GM23338 (cell line): ENCODE measurements at regions not wholly inside any gene's neighbourhood (a gene's known extent, or its start where the extent isn't known, plus 50 kb on each side); places are given as distances from the start of the nearest gene placed in this dataset.

ENCODE experiments used
- ATAC-seq: fragments of 200-7000 bp; cut with Tn5 transposase; 3 replicates; pipeline ENCODE4 v1.9.1; 2020
- DNase-seq: peaks from one replicate; pipeline ENCODE4 v3.0.0-alpha.2; 2015; ENCODE audit warnings: low spot score
- H2AFZ ChIP-seq: fragments of 200-600 bp; sonication (generic); 2 replicates; pipeline ENCODE4 v1.8.0; 2016; ENCODE audit warnings: antibody characterized with exemption, mild to moderate bottlenecking, moderate library complexity
- H3F3A ChIP-seq: fragments of 200-600 bp; sonication (generic); replicated peaks from 2 replicates; pipeline ENCODE4 v1.8.0; 2017; ENCODE audit warnings: antibody characterized with exemption, mixed run types, low read depth
- H3K27ac ChIP-seq: fragments of 200-600 bp; sonication (generic); 2 replicates; pipeline ENCODE4 v1.6.1; 2016; ENCODE audit warnings: low read depth
- H3K27me3 ChIP-seq: fragments of 200-600 bp; sonication (generic); 2 replicates; pipeline ENCODE4 v1.8.0; 2016; ENCODE audit warnings: mild to moderate bottlenecking, mixed run types, moderate library complexity; ENCODE audit not compliant: insufficient read depth
- H3K36me3 ChIP-seq: fragments of 200-600 bp; sonication (generic); 2 replicates; pipeline ENCODE4 v1.8.0; 2016; ENCODE audit warnings: mild to moderate bottlenecking; ENCODE audit not compliant: insufficient read depth
- H3K4me1 ChIP-seq: fragments of 200-600 bp; sonication (generic); 2 replicates; pipeline ENCODE4 v1.8.0; 2016; ENCODE audit warnings: mild to moderate bottlenecking, moderate library complexity; ENCODE audit not compliant: insufficient read depth
- H3K4me2 ChIP-seq: fragments of 200-600 bp; sonication (generic); 2 replicates; pipeline ENCODE4 v1.7.1; 2017; ENCODE audit warnings: mixed run types
- H3K4me3 ChIP-seq: fragments of 200-600 bp; sonication (generic); 2 replicates; pipeline ENCODE4 v1.6.1; 2016; ENCODE audit warnings: mixed run types
- H3K79me2 ChIP-seq: fragments of 200-600 bp; sonication (generic); replicated peaks from 2 replicates; pipeline ENCODE4 v1.8.0; 2017; ENCODE audit warnings: mild to moderate bottlenecking; ENCODE audit not compliant: insufficient read depth
- H3K9me2 ChIP-seq: fragments of 200-600 bp; sonication (generic); 2 replicates; pipeline ENCODE4 v1.8.0; 2017; ENCODE audit not compliant: insufficient read depth
- H4K20me1 ChIP-seq: fragments of 200-600 bp; sonication (generic); replicated peaks from 2 replicates; pipeline ENCODE4 v1.8.0; 2017; ENCODE audit warnings: mild to moderate bottlenecking; ENCODE audit not compliant: insufficient read depth
- H3K27ac Mint-ChIP-seq: 2 replicates; pipeline ENCODE4 v1.8.0; 2020; ENCODE audit warnings: inconsistent platforms, mild to moderate bottlenecking, moderate library complexity, mixed read lengths
- H3K27me3 Mint-ChIP-seq: 3 replicates; pipeline ENCODE4 v1.8.0; 2022; ENCODE audit warnings: low read depth, mild to moderate bottlenecking, moderate library complexity, mixed read lengths, inconsistent platforms; ENCODE audit not compliant: insufficient read depth, poor library complexity
- H3K36me3 Mint-ChIP-seq: 3 replicates; pipeline ENCODE4 v1.8.0; 2021; ENCODE audit warnings: low read depth, mild to moderate bottlenecking, inconsistent platforms, moderate library complexity, mixed read lengths
- H3K4me1 Mint-ChIP-seq: 3 replicates; pipeline ENCODE4 v1.8.0; 2020; ENCODE audit warnings: mild to moderate bottlenecking, inconsistent platforms, mixed read lengths
- H3K4me3 Mint-ChIP-seq: 3 replicates; pipeline ENCODE4 v1.8.0; 2021; ENCODE audit warnings: moderate library complexity, mild to moderate bottlenecking, inconsistent platforms, mixed read lengths
- H3K9me3 Mint-ChIP-seq: 3 replicates; pipeline ENCODE4 v1.8.0; 2020; ENCODE audit warnings: moderate library complexity, mild to moderate bottlenecking, inconsistent platforms, mixed read lengths
- CREB1 ChIP-seq: fragments of 250-450 bp; sonication (Bioruptor Pico); IDR thresholded peaks from 2 replicates; pipeline ENCODE4 v1.5.0; 2020; ENCODE audit warnings: low read depth, mild to moderate bottlenecking, moderate library complexity
- EZH2phosphoT487 ChIP-seq: fragments of 200-600 bp; sonication (generic); IDR thresholded peaks from one replicate; pipeline ENCODE4 v1.8.1; 2018; ENCODE audit warnings: antibody characterized with exemption; ENCODE audit not compliant: unreplicated experiment
- JUNB ChIP-seq: IDR thresholded peaks from one replicate; pipeline ENCODE4 v1.6.1; 2016; ENCODE audit warnings: antibody characterized with exemption; ENCODE audit not compliant: unreplicated experiment
- POLR2AphosphoS5 ChIP-seq: IDR thresholded peaks from 2 replicates; pipeline ENCODE4 v1.6.1; 2016; ENCODE audit warnings: antibody characterized with exemption, low read depth
- STAT1 ChIP-seq: IDR thresholded peaks from one replicate; pipeline ENCODE4 v1.6.1; 2016; ENCODE audit warnings: antibody characterized with exemption; ENCODE audit not compliant: unreplicated experiment
- ZNF114 ChIP-seq: fragments of 250-450 bp; sonication (Bioruptor Pico); IDR thresholded peaks from 2 replicates; pipeline ENCODE4 v1.5.0; 2020; ENCODE audit warnings: mild to moderate bottlenecking, moderate library complexity
- ZNF331 ChIP-seq: fragments of 250-450 bp; sonication (Bioruptor Pico); IDR thresholded peaks from 2 replicates; pipeline ENCODE4 v1.5.0; 2020; ENCODE audit warnings: low read depth, mild to moderate bottlenecking, moderate library complexity
- TF ChIP-seq, protein P1 (sequence below): IDR thresholded peaks from one replicate; pipeline ENCODE4 v1.6.1; 2018; ENCODE audit warnings: antibody characterized with exemption; ENCODE audit not compliant: unreplicated experiment
- TF ChIP-seq, protein P2 (sequence below): IDR thresholded peaks from 2 replicates; pipeline ENCODE4 v1.6.1; 2016; ENCODE audit warnings: antibody characterized with exemption
- TF ChIP-seq, protein P3 (sequence below), 2 experiments: fragments of 200-600 bp in 1 of 2; sonication (generic) in 1 of 2; conservative IDR thresholded peaks; 2 replicates each; pipeline versions ENCODE4 v1.5.1 to v1.6.1; 2016 to 2017; ENCODE audit warnings: antibody characterized with exemption in 2 of 2, low read depth in 2 of 2, mild to moderate bottlenecking in 2 of 2, moderate library complexity in 1 of 2

DNA sequence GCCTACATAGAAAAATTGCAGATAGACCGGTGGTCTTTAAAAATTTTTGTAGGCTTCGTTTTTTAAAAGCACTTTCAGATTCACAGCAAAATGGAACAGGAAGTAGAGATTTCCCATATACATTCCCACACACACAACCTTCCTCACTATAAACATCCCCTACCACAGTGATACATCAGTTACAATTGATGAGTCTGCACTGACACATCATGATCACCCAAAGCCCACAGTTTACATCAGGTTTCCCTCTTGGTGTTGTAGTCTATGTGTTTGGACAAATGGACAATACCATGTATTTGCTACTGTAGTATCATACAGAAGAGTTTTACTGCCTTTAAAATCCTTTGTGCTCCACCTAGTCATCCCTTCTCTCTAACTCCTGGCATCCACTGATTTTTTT is 113.9 kb upstream of the ADAMTS18 start:
- peaks cover 10% of the 10 kb centered on the region for H3K4me1 Mint-ChIP-seq
- H3K27ac Mint-ChIP-seq = no peak overlapping the region
- H3F3A ChIP-seq = no peaks in the 10 kb centered on the region

DNA sequence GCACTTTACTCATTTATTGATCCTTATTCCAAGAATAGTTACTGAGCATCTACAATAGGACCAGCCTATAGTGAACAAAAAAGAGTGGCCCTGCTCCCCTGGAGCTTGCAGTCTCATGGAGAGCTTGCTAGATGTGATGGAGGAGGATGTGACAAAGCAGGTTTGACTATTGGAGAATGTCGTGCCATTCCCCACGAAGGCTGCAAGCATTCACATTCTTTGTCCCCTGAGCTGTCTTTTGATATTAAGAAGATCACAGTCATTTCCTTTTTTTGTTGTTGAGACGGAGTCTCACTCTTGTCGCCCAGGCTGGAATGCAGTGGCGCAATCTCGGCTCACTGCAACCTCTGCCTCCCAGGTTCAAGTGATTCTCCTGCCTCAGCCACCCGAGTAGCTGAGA is 115.0 kb upstream of the ADAMTS18 start:
- Histone ChIP-seq H3K79me2 (no peaks in the 10 kb centered on the region), H4K20me1 (no peaks in the 10 kb centered on the region), H2AFZ (no peak overlapping the region), H3K4me1 (no peaks in the 10 kb centered on the region), H3F3A (no peaks in the 10 kb centered on the region), H3K27me3 (no peaks in the 10 kb centered on the region), H3K27ac (no peak overlapping the region), H3K4me3 (no peak overlapping the region), H3K9me2 (no peaks in the 10 kb centered on the region), H3K36me3 (no peaks in the 10 kb centered on the region), H3K4me2 (no peak overlapping the region)
- no peaks in the 10 kb centered on the region for H3K27me3 Mint-ChIP-seq
- H3K4me3 Mint-ChIP-seq = no peak overlapping the region
- no peak overlapping the region for H3K27ac Mint-ChIP-seq
- H3K9me3 Mint-ChIP-seq = no peaks in the 10 kb centered on the region
- peaks cover 10% of the 10 kb centered on the region for H3K4me1 Mint-ChIP-seq
- DNase-seq = no peak
- ATAC-seq = no peak
- H3K36me3 Mint-ChIP-seq = no peaks in the 10 kb centered on the region
- TF ChIP-seq CREB1 (CRISPR knock-in tag) (no peak), ZNF114 (CRISPR knock-in tag) (no peak), STAT1 (no peak), ZNF331 (CRISPR knock-in tag) (no peak), EZH2phosphoT487 (no peak), JUNB (no peak), POLR2AphosphoS5 (no peak)
- TF ChIP-seq, protein P1, sequence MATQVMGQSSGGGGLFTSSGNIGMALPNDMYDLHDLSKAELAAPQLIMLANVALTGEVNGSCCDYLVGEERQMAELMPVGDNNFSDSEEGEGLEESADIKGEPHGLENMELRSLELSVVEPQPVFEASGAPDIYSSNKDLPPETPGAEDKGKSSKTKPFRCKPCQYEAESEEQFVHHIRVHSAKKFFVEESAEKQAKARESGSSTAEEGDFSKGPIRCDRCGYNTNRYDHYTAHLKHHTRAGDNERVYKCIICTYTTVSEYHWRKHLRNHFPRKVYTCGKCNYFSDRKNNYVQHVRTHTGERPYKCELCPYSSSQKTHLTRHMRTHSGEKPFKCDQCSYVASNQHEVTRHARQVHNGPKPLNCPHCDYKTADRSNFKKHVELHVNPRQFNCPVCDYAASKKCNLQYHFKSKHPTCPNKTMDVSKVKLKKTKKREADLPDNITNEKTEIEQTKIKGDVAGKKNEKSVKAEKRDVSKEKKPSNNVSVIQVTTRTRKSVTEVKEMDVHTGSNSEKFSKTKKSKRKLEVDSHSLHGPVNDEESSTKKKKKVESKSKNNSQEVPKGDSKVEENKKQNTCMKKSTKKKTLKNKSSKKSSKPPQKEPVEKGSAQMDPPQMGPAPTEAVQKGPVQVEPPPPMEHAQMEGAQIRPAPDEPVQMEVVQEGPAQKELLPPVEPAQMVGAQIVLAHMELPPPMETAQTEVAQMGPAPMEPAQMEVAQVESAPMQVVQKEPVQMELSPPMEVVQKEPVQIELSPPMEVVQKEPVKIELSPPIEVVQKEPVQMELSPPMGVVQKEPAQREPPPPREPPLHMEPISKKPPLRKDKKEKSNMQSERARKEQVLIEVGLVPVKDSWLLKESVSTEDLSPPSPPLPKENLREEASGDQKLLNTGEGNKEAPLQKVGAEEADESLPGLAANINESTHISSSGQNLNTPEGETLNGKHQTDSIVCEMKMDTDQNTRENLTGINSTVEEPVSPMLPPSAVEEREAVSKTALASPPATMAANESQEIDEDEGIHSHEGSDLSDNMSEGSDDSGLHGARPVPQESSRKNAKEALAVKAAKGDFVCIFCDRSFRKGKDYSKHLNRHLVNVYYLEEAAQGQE = no peak
- TF ChIP-seq, protein P2, sequence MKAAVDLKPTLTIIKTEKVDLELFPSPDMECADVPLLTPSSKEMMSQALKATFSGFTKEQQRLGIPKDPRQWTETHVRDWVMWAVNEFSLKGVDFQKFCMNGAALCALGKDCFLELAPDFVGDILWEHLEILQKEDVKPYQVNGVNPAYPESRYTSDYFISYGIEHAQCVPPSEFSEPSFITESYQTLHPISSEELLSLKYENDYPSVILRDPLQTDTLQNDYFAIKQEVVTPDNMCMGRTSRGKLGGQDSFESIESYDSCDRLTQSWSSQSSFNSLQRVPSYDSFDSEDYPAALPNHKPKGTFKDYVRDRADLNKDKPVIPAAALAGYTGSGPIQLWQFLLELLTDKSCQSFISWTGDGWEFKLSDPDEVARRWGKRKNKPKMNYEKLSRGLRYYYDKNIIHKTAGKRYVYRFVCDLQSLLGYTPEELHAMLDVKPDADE = no peak
- TF ChIP-seq, protein P3, sequence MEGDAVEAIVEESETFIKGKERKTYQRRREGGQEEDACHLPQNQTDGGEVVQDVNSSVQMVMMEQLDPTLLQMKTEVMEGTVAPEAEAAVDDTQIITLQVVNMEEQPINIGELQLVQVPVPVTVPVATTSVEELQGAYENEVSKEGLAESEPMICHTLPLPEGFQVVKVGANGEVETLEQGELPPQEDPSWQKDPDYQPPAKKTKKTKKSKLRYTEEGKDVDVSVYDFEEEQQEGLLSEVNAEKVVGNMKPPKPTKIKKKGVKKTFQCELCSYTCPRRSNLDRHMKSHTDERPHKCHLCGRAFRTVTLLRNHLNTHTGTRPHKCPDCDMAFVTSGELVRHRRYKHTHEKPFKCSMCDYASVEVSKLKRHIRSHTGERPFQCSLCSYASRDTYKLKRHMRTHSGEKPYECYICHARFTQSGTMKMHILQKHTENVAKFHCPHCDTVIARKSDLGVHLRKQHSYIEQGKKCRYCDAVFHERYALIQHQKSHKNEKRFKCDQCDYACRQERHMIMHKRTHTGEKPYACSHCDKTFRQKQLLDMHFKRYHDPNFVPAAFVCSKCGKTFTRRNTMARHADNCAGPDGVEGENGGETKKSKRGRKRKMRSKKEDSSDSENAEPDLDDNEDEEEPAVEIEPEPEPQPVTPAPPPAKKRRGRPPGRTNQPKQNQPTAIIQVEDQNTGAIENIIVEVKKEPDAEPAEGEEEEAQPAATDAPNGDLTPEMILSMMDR (conservative IDR thresholded peaks at IDR 0.05; ENCODE audit: low read depth in 2 of 2) = no peak

More for the DNA sequence above, 113.9 kb upstream of the ADAMTS18 start:
- H3K27me3 Mint-ChIP-seq = no peaks in the 10 kb centered on the region
- H3K36me3 ChIP-seq = no peaks in the 10 kb centered on the region
- no peak overlapping the region for H3K4me2 ChIP-seq
- H3K79me2 ChIP-seq = no peaks in the 10 kb centered on the region
- ATAC-seq (no peak), DNase-seq (no peak)
- no peaks in the 10 kb centered on the region for H3K27me3 ChIP-seq
- H3K4me1 ChIP-seq = no peaks in the 10 kb centered on the region
- H3K36me3 Mint-ChIP-seq = no peaks in the 10 kb centered on the region
- H2AFZ ChIP-seq = no peak overlapping the region
- no peak overlapping the region for H3K4me3 ChIP-seq
- H3K9me2 ChIP-seq = no peaks in the 10 kb centered on the region
- TF ChIP-seq ZNF331 (CRISPR knock-in tag) = no peak
- no peak for TF ChIP-seq POLR2AphosphoS5
- no peaks in the 10 kb centered on the region for H3K9me3 Mint-ChIP-seq
- H3K4me3 Mint-ChIP-seq = no peak overlapping the region
- H4K20me1 ChIP-seq = no peaks in the 10 kb centered on the region
- no peak overlapping the region for H3K27ac ChIP-seq
